ENCODE measurements at regions not wholly inside any gene's neighbourhood (a gene's known extent, or its start where the extent isn't known, plus 50 kb on each side); places are given as distances from the start of the nearest gene placed in this dataset.

DNA sequence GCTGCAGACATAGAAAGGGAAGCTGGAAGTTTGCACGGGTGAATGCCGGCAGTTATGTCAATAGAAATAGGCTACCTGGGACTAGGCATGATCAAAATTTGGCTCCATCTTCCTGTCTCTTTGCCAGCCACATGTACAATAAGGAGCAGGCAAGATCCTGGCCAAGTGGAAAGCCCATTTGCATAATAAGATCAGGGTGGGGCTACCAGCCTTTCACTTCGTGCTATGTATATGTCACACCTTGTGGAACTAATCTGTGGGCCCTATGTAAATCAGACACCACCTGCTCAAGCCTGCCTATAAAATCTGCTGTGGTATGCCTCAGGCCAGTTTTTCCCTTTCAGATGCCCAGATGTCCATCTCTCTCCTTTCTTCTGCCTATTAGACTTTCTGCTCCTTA is 79.3 kb upstream of the DRD2 start:
- SMC1A ChIA-PET (ENCODE audit: uncharacterized antibody, unreplicated experiment): no interaction called here
- no peaks in the 10 kb centered on the region for H3K79me2 ChIP-seq (ENCODE audit: control insufficient read depth, insufficient read depth, low read length)
- H3K36me3 ChIP-seq (ENCODE audit: control insufficient read depth in 2 of 2, insufficient read depth in 2 of 2, low read length in 1 of 2): no peaks in the 10 kb centered on the region
- DNase-seq (ENCODE audit: low read depth, low spot score) (no peak), ATAC-seq (no peak; the same call in 2 of the 3 replicates), FAIRE-seq (no peak)
- H2AFZ ChIP-seq (ENCODE audit: control insufficient read depth, low read depth, low read length): no peak overlapping the region
- H3K27ac ChIP-seq (ENCODE audit: control insufficient read depth, insufficient read depth): no peak overlapping the region
- H3K4me3 ChIP-seq: no peak overlapping the region
- in situ Hi-C loops (cut with MboI): no loop called here
- POLR2A ChIA-PET: no interaction called here
- WGBS (ENCODE audit: insufficient coverage, insufficient replicate concordance, low lambda C conversion rate, missing lambda C conversion rate): 37% methylated on average over 3 of the region's 3 CpGs
- no peak overlapping the region for H3K9ac ChIP-seq (ENCODE audit: control insufficient read depth, insufficient read depth, low read length)
- H3K4me2 ChIP-seq (ENCODE audit: control insufficient read depth, insufficient read depth): no peak overlapping the region
- no peaks in the 10 kb centered on the region; a peak in 2 of 4 replicates for H3K27me3 ChIP-seq (replicated peaks in 1 of 2; ENCODE audit: control insufficient read depth in 2 of 2, insufficient read depth in 2 of 2, low read length in 1 of 2)
- intact Hi-C loops (cut with micrococcal nuclease; ENCODE audit: unreplicated experiment): no loop called here
- no peaks in the 10 kb centered on the region for H4K20me1 ChIP-seq (ENCODE audit: control insufficient read depth, insufficient read depth)
- TF ChIP-seq, protein P1, sequence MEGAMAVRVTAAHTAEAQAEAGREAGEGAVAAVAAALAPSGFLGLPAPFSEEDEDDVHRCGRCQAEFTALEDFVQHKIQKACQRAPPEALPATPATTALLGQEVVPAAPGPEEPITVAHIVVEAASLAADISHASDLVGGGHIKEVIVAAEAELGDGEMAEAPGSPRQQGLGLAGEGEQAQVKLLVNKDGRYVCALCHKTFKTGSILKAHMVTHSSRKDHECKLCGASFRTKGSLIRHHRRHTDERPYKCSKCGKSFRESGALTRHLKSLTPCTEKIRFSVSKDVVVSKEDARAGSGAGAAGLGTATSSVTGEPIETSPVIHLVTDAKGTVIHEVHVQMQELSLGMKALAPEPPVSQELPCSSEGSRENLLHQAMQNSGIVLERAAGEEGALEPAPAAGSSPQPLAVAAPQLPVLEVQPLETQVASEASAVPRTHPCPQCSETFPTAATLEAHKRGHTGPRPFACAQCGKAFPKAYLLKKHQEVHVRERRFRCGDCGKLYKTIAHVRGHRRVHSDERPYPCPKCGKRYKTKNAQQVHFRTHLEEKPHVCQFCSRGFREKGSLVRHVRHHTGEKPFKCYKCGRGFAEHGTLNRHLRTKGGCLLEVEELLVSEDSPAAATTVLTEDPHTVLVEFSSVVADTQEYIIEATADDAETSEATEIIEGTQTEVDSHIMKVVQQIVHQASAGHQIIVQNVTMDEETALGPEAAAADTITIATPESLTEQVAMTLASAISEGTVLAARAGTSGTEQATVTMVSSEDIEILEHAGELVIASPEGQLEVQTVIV (IDR thresholded peaks at IDR 0.05; ENCODE audit: borderline replicate concordance, partially characterized antibody): no peak
- TF ChIP-seq ZNF384 (IDR thresholded peaks at IDR 0.05; ENCODE audit: borderline replicate concordance, low read depth, low read length) (no peak), PAX8 (IDR thresholded peaks at IDR 0.05) (no peak), CHD4 (IDR thresholded peaks at IDR 0.05) (no peak), TBL1XR1 (IDR thresholded peaks at IDR 0.05; ENCODE audit: low read depth, low read length) (no peak), FOXK2 (IDR thresholded peaks at IDR 0.05) (no peak), HDGF (IDR thresholded peaks at IDR 0.05) (no peak), TCF12 (IDR thresholded peaks at IDR 0.05; ENCODE audit: low read depth, low read length) (no peak), NRF1 (conservative IDR thresholded peaks at IDR 0.05; ENCODE audit: low read depth, low read length) (no peak)
- TF ChIP-seq, protein P2, sequence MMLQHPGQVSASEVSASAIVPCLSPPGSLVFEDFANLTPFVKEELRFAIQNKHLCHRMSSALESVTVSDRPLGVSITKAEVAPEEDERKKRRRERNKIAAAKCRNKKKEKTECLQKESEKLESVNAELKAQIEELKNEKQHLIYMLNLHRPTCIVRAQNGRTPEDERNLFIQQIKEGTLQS (IDR thresholded peaks at IDR 0.05; ENCODE audit: borderline replicate concordance, extremely low read depth, low read depth, low read length): no peak
- TF ChIP-seq, protein P3, sequence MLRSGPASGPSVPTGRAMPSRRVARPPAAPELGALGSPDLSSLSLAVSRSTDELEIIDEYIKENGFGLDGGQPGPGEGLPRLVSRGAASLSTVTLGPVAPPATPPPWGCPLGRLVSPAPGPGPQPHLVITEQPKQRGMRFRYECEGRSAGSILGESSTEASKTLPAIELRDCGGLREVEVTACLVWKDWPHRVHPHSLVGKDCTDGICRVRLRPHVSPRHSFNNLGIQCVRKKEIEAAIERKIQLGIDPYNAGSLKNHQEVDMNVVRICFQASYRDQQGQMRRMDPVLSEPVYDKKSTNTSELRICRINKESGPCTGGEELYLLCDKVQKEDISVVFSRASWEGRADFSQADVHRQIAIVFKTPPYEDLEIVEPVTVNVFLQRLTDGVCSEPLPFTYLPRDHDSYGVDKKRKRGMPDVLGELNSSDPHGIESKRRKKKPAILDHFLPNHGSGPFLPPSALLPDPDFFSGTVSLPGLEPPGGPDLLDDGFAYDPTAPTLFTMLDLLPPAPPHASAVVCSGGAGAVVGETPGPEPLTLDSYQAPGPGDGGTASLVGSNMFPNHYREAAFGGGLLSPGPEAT (IDR thresholded peaks at IDR 0.05; ENCODE audit: low read depth): no peak
- no peaks in the 10 kb centered on the region for H3K9me3 ChIP-seq (replicated peaks; ENCODE audit: control insufficient read depth, insufficient read depth, low read length)
- BruUV-seq (replicated peaks): no TSS peak
- RAD21 ChIA-PET (ENCODE audit: unreplicated experiment): no interaction called here
- CTCF ChIA-PET: interaction anchor here (1.3 kb wide), 1 partner anchor 242 kb away, joined by 3 read pairs; no protein-coding TSS in a partner anchor
- no peaks in the 10 kb centered on the region for H3K4me1 ChIP-seq (ENCODE audit: control insufficient read depth, insufficient read depth, low read length)
